ENCODE measurements at regions not wholly inside any gene's neighbourhood (a gene's known extent, or its start where the extent isn't known, plus 50 kb on each side); places are given as distances from the start of the nearest gene placed in this dataset.

DNA sequence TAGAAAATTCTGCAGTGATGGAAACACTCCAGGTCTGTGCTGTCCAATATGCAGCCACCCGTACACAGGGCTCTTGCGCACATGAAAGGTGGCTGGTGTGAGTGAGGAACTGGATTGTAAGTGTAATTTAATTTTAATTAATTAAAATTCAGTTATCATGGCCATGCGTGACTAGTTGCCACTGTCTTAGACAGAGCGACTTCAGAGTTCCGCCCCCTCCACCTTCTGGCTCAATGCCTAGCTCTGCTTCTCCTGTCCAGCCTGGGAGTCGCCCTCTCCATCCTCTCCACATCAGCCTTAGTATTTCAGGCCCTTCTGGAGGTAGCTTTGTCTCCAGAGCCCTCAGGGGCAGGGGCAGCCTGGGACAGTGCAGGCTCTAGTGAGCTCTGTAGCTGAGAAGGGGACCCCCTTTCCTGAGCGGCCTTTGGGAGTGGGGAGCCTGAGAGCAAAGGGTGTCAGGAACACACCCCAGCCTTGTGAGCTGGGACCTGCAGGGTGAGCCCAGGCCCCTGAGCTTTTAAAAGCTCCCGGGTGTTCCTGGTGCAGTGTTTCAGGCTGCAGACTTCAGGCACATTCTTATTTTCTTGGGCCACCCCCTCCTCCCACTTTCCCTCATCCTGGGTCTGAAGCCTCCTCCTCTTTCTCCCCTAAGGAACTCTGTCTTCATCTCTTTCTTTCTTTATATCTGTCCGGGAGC lies 99.4 kb downstream of the IRF8 start:
- Histone ChIP-seq H3K4me1 (ENCODE audit: control insufficient read depth, low read length) (peaks cover 100% of the 10 kb centered on the region), H3K27me3 (ENCODE audit: control insufficient read depth, low read length) (no peaks in the 10 kb centered on the region), H3K9me2 (replicated peaks; ENCODE audit: control insufficient read depth, low read length) (no peaks in the 10 kb centered on the region), H3K36me3 (ENCODE audit: control insufficient read depth, low read length) (peaks cover 8% of the 10 kb centered on the region), H3K4me2 (ENCODE audit: low read length) (peak overlapping the region; percentile 72), H4K20me1 (ENCODE audit: control insufficient read depth, insufficient read depth, low read depth, low read length) (no peaks in the 10 kb centered on the region), H3K4me3 (ENCODE audit: low read length) (peak overlapping the region; percentile 58), H3K9me3 (ENCODE audit: control insufficient read depth, insufficient read depth, low read length) (peaks cover 12% of the 10 kb centered on the region), H3K27ac (ENCODE audit: low read depth, low read length) (peak overlapping the region; percentile 95), H3F3A (ENCODE audit: control insufficient read depth, insufficient read depth) (peaks cover 49% of the 10 kb centered on the region), H3K79me2 (ENCODE audit: control insufficient read depth, low read length) (no peaks in the 10 kb centered on the region)
- TF ChIP-seq, protein P1, sequence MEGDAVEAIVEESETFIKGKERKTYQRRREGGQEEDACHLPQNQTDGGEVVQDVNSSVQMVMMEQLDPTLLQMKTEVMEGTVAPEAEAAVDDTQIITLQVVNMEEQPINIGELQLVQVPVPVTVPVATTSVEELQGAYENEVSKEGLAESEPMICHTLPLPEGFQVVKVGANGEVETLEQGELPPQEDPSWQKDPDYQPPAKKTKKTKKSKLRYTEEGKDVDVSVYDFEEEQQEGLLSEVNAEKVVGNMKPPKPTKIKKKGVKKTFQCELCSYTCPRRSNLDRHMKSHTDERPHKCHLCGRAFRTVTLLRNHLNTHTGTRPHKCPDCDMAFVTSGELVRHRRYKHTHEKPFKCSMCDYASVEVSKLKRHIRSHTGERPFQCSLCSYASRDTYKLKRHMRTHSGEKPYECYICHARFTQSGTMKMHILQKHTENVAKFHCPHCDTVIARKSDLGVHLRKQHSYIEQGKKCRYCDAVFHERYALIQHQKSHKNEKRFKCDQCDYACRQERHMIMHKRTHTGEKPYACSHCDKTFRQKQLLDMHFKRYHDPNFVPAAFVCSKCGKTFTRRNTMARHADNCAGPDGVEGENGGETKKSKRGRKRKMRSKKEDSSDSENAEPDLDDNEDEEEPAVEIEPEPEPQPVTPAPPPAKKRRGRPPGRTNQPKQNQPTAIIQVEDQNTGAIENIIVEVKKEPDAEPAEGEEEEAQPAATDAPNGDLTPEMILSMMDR (IDR thresholded peaks at IDR 0.05; ENCODE audit: low read depth, low read length, poor library complexity, severe bottlenecking): no peak
- TF ChIP-seq EZH2phosphoT487 (IDR thresholded peaks at IDR 0.05; ENCODE audit: borderline replicate concordance, low read length): no peak

DNA sequence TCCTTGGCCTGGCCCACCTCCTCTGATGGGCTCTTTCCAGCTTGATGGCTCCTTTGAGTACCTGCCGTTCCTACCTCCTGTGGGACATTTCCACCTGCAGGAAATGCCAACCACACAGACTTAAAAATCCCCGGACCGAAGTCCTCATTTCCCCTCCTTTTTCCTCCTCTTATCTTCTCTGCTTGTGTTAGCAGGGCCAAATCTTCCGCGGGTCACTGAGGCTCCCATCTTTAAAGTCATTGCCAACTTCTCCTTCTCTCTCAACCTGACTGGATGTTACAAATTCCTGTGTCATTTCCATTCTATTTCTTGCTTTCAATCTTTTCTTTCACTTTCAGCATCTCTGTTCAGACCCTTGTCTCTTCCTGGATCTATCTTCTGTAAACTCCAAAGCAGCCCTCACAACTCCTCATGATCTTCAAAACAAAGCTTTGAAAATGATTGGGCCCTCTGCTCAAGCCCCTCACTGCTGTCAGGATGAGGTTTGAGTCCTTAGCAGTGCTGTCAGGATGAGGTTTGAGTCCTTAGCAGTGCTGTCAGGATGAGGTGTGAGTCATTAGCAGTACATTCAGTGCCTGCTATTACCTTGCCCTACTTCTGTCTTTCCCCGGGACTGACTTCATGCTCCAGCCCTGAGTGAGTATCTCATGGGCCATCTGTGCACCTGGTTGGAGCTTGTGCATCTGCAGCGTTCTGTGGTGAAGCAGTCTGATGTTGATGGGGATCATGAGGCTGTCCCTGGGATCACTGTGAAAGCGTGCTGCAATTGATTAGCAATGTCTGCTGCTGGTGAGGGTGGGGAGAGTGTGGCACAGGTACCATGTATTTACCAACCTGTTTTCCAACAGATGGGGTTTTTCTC lies 100.1 kb downstream of the IRF8 start:
- TF ChIP-seq EZH2phosphoT487 (IDR thresholded peaks at IDR 0.05; ENCODE audit: borderline replicate concordance, low read length): no peak
- TF ChIP-seq, protein P1 (IDR thresholded peaks at IDR 0.05; ENCODE audit: low read depth, low read length, poor library complexity, severe bottlenecking): no peak
- Histone ChIP-seq H3K27me3 (ENCODE audit: control insufficient read depth, low read length) (no peaks in the 10 kb centered on the region), H3K36me3 (ENCODE audit: control insufficient read depth, low read length) (peaks cover 9% of the 10 kb centered on the region), H4K20me1 (ENCODE audit: control insufficient read depth, insufficient read depth, low read depth, low read length) (no peaks in the 10 kb centered on the region), H3K79me2 (ENCODE audit: control insufficient read depth, low read length) (no peaks in the 10 kb centered on the region), H3K9me3 (ENCODE audit: control insufficient read depth, insufficient read depth, low read length) (peaks cover 17% of the 10 kb centered on the region), H3K4me1 (ENCODE audit: control insufficient read depth, low read length) (peaks cover 100% of the 10 kb centered on the region), H3K4me2 (ENCODE audit: low read length) (peak overlapping the region; percentile 72), H3K9me2 (replicated peaks; ENCODE audit: control insufficient read depth, low read length) (no peaks in the 10 kb centered on the region), H3F3A (ENCODE audit: control insufficient read depth, insufficient read depth) (peaks cover 46% of the 10 kb centered on the region), H3K27ac (ENCODE audit: low read depth, low read length) (peak overlapping the region; percentile 95), H3K4me3 (ENCODE audit: low read length) (peak overlapping the region; percentile 58)

DNA sequence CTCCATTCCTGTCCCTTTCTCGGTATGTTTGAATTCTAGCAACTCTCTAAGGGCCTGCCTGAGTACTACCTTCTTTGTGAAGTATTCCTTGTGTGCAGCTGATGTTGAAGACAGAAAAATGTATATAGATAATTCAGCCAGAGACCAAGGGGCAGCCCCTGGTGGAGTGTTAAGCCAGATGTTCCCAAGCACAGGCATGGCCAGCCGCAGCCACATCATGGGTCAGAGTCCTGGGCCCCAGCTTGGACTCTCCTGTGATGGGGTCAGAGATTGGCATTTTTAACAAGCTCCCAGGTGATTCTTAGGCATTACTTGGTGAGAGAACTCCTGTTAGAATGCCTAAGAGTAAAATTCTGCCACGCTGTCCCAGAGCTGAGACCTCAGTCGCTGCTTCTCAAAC lies 100.8 kb downstream of the IRF8 start:
- TF ChIP-seq EZH2phosphoT487 (IDR thresholded peaks at IDR 0.05; ENCODE audit: borderline replicate concordance, low read length): no peak
- TF ChIP-seq, protein P1 (IDR thresholded peaks at IDR 0.05; ENCODE audit: low read depth, low read length, poor library complexity, severe bottlenecking): no peak
- H3K9me2 ChIP-seq (replicated peaks; ENCODE audit: control insufficient read depth, low read length): no peaks in the 10 kb centered on the region

More for the DNA sequence above, 100.8 kb downstream of the IRF8 start:
- Histone ChIP-seq H3K9me3 (ENCODE audit: control insufficient read depth, insufficient read depth, low read length) (peaks cover 19% of the 10 kb centered on the region), H3F3A (ENCODE audit: control insufficient read depth, insufficient read depth) (peaks cover 46% of the 10 kb centered on the region), H3K4me3 (ENCODE audit: low read length) (peak overlapping the region; percentile 58), H3K4me1 (ENCODE audit: control insufficient read depth, low read length) (peaks cover 96% of the 10 kb centered on the region), H3K79me2 (ENCODE audit: control insufficient read depth, low read length) (no peaks in the 10 kb centered on the region), H4K20me1 (ENCODE audit: control insufficient read depth, insufficient read depth, low read depth, low read length) (no peaks in the 10 kb centered on the region), H3K27me3 (ENCODE audit: control insufficient read depth, low read length) (no peaks in the 10 kb centered on the region), H3K36me3 (ENCODE audit: control insufficient read depth, low read length) (peaks cover 9% of the 10 kb centered on the region), H3K27ac (ENCODE audit: low read depth, low read length) (peak overlapping the region; percentile 95), H3K4me2 (ENCODE audit: low read length) (peak overlapping the region; percentile 72)

All from DOHH2 (cell line).